Panc1 (cell line): ENCODE measurements at regions not wholly inside any gene's neighbourhood (a gene's known extent, or its start where the extent isn't known, plus 50 kb on each side); places are given as distances from the start of the nearest gene placed in this dataset.

Experiments
- ATAC-seq: fragments of 200-7000 bp; cut with Tn5 transposase; 2 replicates; pipeline ENCODE4 v1.9.1; 2020; ENCODE audit warnings: mild to moderate bottlenecking, moderate library complexity
- BruUV-seq: library from RNA; stranded (reverse); fragments of 400-500 nt; replicated peaks from 2 replicates; lab custom pipeline; 2021; lab: Mats Ljungman, UMichigan
- CTCF ChIA-PET: fragments of 300-600 bp; sonication (Branson Sonifier 250); formaldehyde crosslinking; loops from one replicate; lab custom pipeline; 2022; ENCODE audit warnings: antibody characterized with exemption; lab: Charles Lee
- POLR2A ChIA-PET: fragments of 300-600 bp; sonication (Branson Sonifier 250); formaldehyde crosslinking; loops from one replicate; lab custom pipeline; 2022; ENCODE audit warnings: antibody characterized with exemption; lab: Charles Lee
- DNase-seq: peaks from one replicate; pipeline ENCODE4 v3.0.0-alpha.2; 2010; ENCODE audit warnings: low read depth, low spot score
- H3K27ac ChIP-seq: 2 replicates; pipeline ENCODE4 v1.5.1; 2011; ENCODE audit warnings: mild to moderate bottlenecking, low read length, inconsistent platforms
- H3K27me3 ChIP-seq: fragments of 200-500 bp; sonication (Bioruptor generic); 2 replicates; pipeline ENCODE4 v1.6.0; 2014; ENCODE audit warnings: low read length, inconsistent platforms; ENCODE audit not compliant: control insufficient read depth, insufficient read depth
- H3K36me3 ChIP-seq: fragments of 200-500 bp; sonication (Bioruptor generic); 2 replicates; pipeline ENCODE4 v1.5.1; 2014; ENCODE audit warnings: inconsistent platforms, mild to moderate bottlenecking, low read length, moderate library complexity; ENCODE audit not compliant: control insufficient read depth, insufficient read depth
- H3K4me1 ChIP-seq: 2 replicates; pipeline ENCODE4 v1.5.1; 2011; ENCODE audit warnings: inconsistent platforms, mild to moderate bottlenecking, low read length, moderate library complexity; ENCODE audit not compliant: control insufficient read depth, insufficient read depth
- H3K4me3 ChIP-seq, 2 experiments: 2 replicates each; pipeline ENCODE4 v1.5.1; 2011 to 2012; ENCODE audit warnings: low read depth in 2 of 2, low read length in 2 of 2, mild to moderate bottlenecking in 2 of 2, inconsistent platforms in 1 of 2, moderate library complexity in 1 of 2
- H3K9me3 ChIP-seq: fragments of 200-500 bp; sonication (Bioruptor generic); 2 replicates; pipeline ENCODE4 v1.5.1; 2014; ENCODE audit warnings: low read depth, mild to moderate bottlenecking, inconsistent platforms, low read length, moderate library complexity; ENCODE audit not compliant: control insufficient read depth, insufficient read depth
- CTCF ChIP-seq: fragments of 450-650 bp; IDR thresholded peaks from 2 replicates; pipeline ENCODE4 v1.5.1; 2017; ENCODE audit warnings: mild to moderate bottlenecking
- POLR2AphosphoS5 ChIP-seq: IDR thresholded peaks from 2 replicates; pipeline ENCODE4 v1.6.1; 2012; ENCODE audit warnings: mild to moderate bottlenecking, low read depth, low read length, moderate library complexity
- SIN3A ChIP-seq: IDR thresholded peaks from 2 replicates; pipeline ENCODE4 v1.6.1; 2012; ENCODE audit warnings: low read depth, mild to moderate bottlenecking, low read length, moderate library complexity, borderline replicate concordance; ENCODE audit not compliant: insufficient read depth
- TCF7L2 ChIP-seq: IDR thresholded peaks from 2 replicates; pipeline ENCODE4 v1.6.1; 2011; ENCODE audit warnings: mild to moderate bottlenecking, low read depth, low read length, inconsistent platforms
- in situ Hi-C: cut with HindIII; loops from 2 replicates; pipeline ENCODE4 v1.10.0; 2016; ENCODE audit warnings: low sequenced_read_pairs, low pct_unique_long_range_greater_than_20kb
- intact Hi-C: fragments of 100-400 bp; cut with micrococcal nuclease; formaldehyde crosslinking; loops from one replicate; pipeline ENCODE4 v1.10.0; 2022; ENCODE audit not compliant: unreplicated experiment
- TF ChIP-seq, protein P1 (sequence below), 2 experiments: IDR thresholded peaks; 2 replicates each; pipeline ENCODE4 v1.6.1; 2011 to 2012; ENCODE audit warnings: low read depth in 2 of 2, control low read depth in 1 of 2, low read length in 1 of 2, mild to moderate bottlenecking in 1 of 2, moderate library complexity in 1 of 2; ENCODE audit not compliant: insufficient read depth in 1 of 2

- CTCF ChIA-PET, result interaction anchor here (1.2 kb wide), 1 partner anchor 47 kb away, joined by 3 read pairs; no protein-coding TSS in a partner anchor
- no TSS peak for BruUV-seq
- in situ Hi-C loops (no loop called here), intact Hi-C loops (no loop called here)
- H3K27me3 ChIP-seq, result no peaks in the 10 kb centered on the region
- H3K36me3 ChIP-seq, result no peaks in the 10 kb centered on the region
- no peak overlapping the region for H3K4me3 ChIP-seq
- H3K4me1 ChIP-seq, result no peaks in the 10 kb centered on the region
- no peak overlapping the region for H3K27ac ChIP-seq
- H3K9me3 ChIP-seq, result no peaks in the 10 kb centered on the region
- POLR2A ChIA-PET, result no interaction called here
- no peak for ATAC-seq
- no peak for DNase-seq
- no peak for TF ChIP-seq SIN3A
- TF ChIP-seq POLR2AphosphoS5, result no peak
- TF ChIP-seq TCF7L2, result no peak
- no peak for TF ChIP-seq CTCF
- TF ChIP-seq, protein P1, sequence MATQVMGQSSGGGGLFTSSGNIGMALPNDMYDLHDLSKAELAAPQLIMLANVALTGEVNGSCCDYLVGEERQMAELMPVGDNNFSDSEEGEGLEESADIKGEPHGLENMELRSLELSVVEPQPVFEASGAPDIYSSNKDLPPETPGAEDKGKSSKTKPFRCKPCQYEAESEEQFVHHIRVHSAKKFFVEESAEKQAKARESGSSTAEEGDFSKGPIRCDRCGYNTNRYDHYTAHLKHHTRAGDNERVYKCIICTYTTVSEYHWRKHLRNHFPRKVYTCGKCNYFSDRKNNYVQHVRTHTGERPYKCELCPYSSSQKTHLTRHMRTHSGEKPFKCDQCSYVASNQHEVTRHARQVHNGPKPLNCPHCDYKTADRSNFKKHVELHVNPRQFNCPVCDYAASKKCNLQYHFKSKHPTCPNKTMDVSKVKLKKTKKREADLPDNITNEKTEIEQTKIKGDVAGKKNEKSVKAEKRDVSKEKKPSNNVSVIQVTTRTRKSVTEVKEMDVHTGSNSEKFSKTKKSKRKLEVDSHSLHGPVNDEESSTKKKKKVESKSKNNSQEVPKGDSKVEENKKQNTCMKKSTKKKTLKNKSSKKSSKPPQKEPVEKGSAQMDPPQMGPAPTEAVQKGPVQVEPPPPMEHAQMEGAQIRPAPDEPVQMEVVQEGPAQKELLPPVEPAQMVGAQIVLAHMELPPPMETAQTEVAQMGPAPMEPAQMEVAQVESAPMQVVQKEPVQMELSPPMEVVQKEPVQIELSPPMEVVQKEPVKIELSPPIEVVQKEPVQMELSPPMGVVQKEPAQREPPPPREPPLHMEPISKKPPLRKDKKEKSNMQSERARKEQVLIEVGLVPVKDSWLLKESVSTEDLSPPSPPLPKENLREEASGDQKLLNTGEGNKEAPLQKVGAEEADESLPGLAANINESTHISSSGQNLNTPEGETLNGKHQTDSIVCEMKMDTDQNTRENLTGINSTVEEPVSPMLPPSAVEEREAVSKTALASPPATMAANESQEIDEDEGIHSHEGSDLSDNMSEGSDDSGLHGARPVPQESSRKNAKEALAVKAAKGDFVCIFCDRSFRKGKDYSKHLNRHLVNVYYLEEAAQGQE (IDR thresholded peaks at IDR 0.05; ENCODE audit: insufficient read depth in 1 of 2, low read depth in 2 of 2, low read length in 1 of 2), result no peak
Observed at GRCh38 chr11:70501933-70502540, 103.7 kb downstream of the CTTN start.

- no peaks in the 10 kb centered on the region for H3K27me3 ChIP-seq
- no peaks in the 10 kb centered on the region for H3K4me1 ChIP-seq
- TF ChIP-seq, protein P1 (IDR thresholded peaks at IDR 0.05; ENCODE audit: insufficient read depth in 1 of 2, low read depth in 2 of 2, low read length in 1 of 2), result no peak
- TF ChIP-seq TCF7L2 (no peak), SIN3A (no peak), CTCF (no peak), POLR2AphosphoS5 (no peak)
- intact Hi-C loops (no loop called here), in situ Hi-C loops (no loop called here)
- DNase-seq (no peak), ATAC-seq (no peak)
- ChIA-PET POLR2A (no interaction called here), CTCF (no interaction called here)
- H3K27ac ChIP-seq, result no peak overlapping the region
- no TSS peak for BruUV-seq
- no peak overlapping the region for H3K4me3 ChIP-seq
- no peaks in the 10 kb centered on the region for H3K9me3 ChIP-seq
- H3K36me3 ChIP-seq, result no peaks in the 10 kb centered on the region
Observed at GRCh38 chr11:70502677-70503467, 104.5 kb downstream of the CTTN start.
